NB4 (cell line): ENCODE measurements at regions not wholly inside any gene's neighbourhood (a gene's known extent, or its start where the extent isn't known, plus 50 kb on each side); places are given as distances from the start of the nearest gene placed in this dataset.

Experiments
- MAX ChIP-seq: IDR thresholded peaks from 2 replicates; pipeline ENCODE4 v1.6.1; 2011; ENCODE audit warnings: low read depth, low read length
- MYC ChIP-seq: IDR thresholded peaks from 2 replicates; pipeline ENCODE4 v1.6.1; 2011; ENCODE audit warnings: low read depth, low read length
- POLR2A ChIP-seq: IDR thresholded peaks from 2 replicates; pipeline ENCODE4 v1.6.1; 2011; ENCODE audit warnings: mild to moderate bottlenecking; ENCODE audit not compliant: insufficient read length; ENCODE audit errors: extremely low read depth
- TF ChIP-seq, protein P1 (sequence below): IDR thresholded peaks from one replicate; pipeline ENCODE4 v1.5.1; 2012; ENCODE audit warnings: low read depth, low read length

DNA sequence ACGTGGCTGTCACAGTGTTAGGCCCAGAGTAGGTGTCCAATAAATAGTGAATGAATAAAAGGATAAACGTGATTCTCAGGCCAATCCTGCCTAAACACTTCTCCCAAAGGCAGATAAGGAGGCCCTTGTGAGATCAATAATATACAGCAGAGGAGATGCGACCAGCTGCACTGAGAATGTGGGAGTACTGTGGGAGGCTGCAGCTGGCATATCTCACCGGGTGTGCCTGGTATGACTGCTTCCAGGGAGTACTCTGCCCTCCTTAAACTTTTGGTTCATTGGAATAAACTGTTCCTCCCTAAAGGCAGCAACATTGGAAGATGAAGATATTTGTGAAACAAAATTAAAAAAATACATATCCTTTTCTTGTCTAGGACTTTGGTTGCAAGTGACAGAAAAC is 57.1 kb upstream of the PTPN3 start:
- TF ChIP-seq, protein P1, sequence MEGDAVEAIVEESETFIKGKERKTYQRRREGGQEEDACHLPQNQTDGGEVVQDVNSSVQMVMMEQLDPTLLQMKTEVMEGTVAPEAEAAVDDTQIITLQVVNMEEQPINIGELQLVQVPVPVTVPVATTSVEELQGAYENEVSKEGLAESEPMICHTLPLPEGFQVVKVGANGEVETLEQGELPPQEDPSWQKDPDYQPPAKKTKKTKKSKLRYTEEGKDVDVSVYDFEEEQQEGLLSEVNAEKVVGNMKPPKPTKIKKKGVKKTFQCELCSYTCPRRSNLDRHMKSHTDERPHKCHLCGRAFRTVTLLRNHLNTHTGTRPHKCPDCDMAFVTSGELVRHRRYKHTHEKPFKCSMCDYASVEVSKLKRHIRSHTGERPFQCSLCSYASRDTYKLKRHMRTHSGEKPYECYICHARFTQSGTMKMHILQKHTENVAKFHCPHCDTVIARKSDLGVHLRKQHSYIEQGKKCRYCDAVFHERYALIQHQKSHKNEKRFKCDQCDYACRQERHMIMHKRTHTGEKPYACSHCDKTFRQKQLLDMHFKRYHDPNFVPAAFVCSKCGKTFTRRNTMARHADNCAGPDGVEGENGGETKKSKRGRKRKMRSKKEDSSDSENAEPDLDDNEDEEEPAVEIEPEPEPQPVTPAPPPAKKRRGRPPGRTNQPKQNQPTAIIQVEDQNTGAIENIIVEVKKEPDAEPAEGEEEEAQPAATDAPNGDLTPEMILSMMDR: no peak
- no peak for TF ChIP-seq POLR2A
- TF ChIP-seq MAX: no peak
- TF ChIP-seq MYC: no peak
